MCF 10A (cell line): ENCODE measurements at regions not wholly inside any gene's neighbourhood (a gene's known extent, or its start where the extent isn't known, plus 50 kb on each side); places are given as distances from the start of the nearest gene placed in this dataset.

Experiments
- BruUV-seq: library from RNA; stranded (reverse); fragments of 400-500 nt; replicated peaks from 2 replicates; lab custom pipeline; 2021; lab: Mats Ljungman, UMichigan
- CTCF ChIA-PET: fragments of 300-600 bp; sonication (Branson Sonifier 250); formaldehyde crosslinking; extraction: SDS; loops from one replicate; lab custom pipeline; 2021; ENCODE audit warnings: antibody characterized with exemption, inconsistent platforms; lab: Yijun Ruan, JAX
- POLR2A ChIA-PET: fragments of 300-600, 350-650 bp; sonication (Branson Sonifier 250); formaldehyde crosslinking; extraction: SDS; loops from one replicate; lab custom pipeline; 2020; ENCODE audit warnings: antibody characterized with exemption, inconsistent platforms; lab: Yijun Ruan, JAX
- DNase-seq: peaks from one replicate; pipeline ENCODE4 v3.0.0-alpha.2; 2018; ENCODE audit not compliant: unreplicated experiment
- H3K27ac Mint-ChIP-seq: one replicate; pipeline ENCODE4 v1.8.0; 2022; ENCODE audit warnings: mild to moderate bottlenecking, low read depth, mixed read lengths; ENCODE audit not compliant: unreplicated experiment
- H3K27me3 Mint-ChIP-seq: one replicate; pipeline ENCODE4 v1.8.0; 2022; ENCODE audit warnings: mixed read lengths; ENCODE audit not compliant: insufficient read depth, unreplicated experiment
- H3K36me3 Mint-ChIP-seq: one replicate; pipeline ENCODE4 v1.8.0; 2022; ENCODE audit warnings: mild to moderate bottlenecking, moderate library complexity, mixed read lengths; ENCODE audit not compliant: insufficient read depth, unreplicated experiment
- H3K4me1 Mint-ChIP-seq: one replicate; pipeline ENCODE4 v1.8.0; 2022; ENCODE audit warnings: mixed read lengths; ENCODE audit not compliant: insufficient read depth, unreplicated experiment
- H3K4me3 Mint-ChIP-seq: one replicate; pipeline ENCODE4 v1.8.0; 2022; ENCODE audit warnings: mild to moderate bottlenecking, moderate library complexity, mixed read lengths; ENCODE audit not compliant: unreplicated experiment
- H3K9me3 Mint-ChIP-seq: one replicate; pipeline ENCODE4 v1.8.0; 2022; ENCODE audit warnings: mixed read lengths; ENCODE audit not compliant: unreplicated experiment
- CTCF ChIP-seq: fragments of 200-600 bp; IDR thresholded peaks from one replicate; pipeline ENCODE4 v1.8.0; 2022; ENCODE audit warnings: antibody characterized with exemption, mild to moderate bottlenecking; ENCODE audit not compliant: unreplicated experiment
- intact Hi-C: fragments of 100-400 bp; cut with micrococcal nuclease; formaldehyde crosslinking; loops from 2 replicates; pipeline ENCODE4 v1.14.1; 2022

DNA sequence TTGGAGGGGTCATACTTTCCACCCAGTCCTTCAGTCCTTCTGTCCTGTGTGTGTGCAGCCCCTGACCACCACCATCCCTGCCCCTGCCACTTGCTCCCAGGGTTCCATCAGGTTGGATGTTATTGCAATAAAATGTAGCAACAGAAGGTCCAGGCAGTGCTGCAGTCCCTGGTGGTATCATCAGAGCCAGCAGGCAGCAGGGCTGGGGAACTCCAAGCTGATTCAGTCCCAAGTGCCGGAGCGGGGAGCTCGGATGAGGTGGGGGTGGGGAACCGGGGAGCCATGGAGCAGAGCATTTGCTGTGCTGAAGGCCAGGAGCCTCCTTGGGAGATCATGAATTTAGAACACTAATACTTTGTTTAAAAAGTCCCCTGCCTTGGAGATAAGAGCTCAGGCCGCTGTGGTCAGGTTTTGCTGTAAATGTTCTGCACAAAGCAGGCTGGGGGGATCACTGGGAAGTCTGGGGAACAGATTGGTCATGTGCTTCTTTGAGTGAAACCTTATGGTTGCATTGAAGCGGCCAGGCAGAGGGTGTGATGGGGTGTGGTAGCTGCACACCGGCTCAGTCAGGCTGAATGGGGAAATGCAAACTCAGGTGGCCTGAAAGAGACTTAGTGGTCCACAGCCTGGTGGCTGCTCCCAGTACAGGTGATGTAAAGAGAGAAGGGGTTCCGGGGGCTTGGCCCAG lies 225.9 kb downstream of the SEC14L1 start:
- Mint-ChIP-seq H3K4me3 (peak overlapping the region; percentile 54), H3K9me3 (no peaks in the 10 kb centered on the region), H3K36me3 (peaks cover 32% of the 10 kb centered on the region), H3K27ac (peak overlapping the region; percentile 97), H3K27me3 (no peaks in the 10 kb centered on the region), H3K4me1 (peaks cover 61% of the 10 kb centered on the region)
- no peak for TF ChIP-seq CTCF
- ChIA-PET POLR2A (interaction anchor here (0.6 to 2.0 kb wide), 7 partner anchors 45 to 251 kb away, joined by 3 to 18 read pairs (median 4); no protein-coding TSS in a partner anchor), CTCF (interaction anchor here (0.7 to 1.5 kb wide), 3 partner anchors 36 to 63 kb away, joined by 3 to 7 read pairs (median 4); no protein-coding TSS in a partner anchor)
- no peak for DNase-seq
- BruUV-seq = no TSS peak
- intact Hi-C loops = loop anchor here (5.0 kb wide), 1 partner anchor 41 kb away; no protein-coding TSS in a partner anchor

- peaks cover 44% of the 10 kb centered on the region for H3K4me1 Mint-ChIP-seq
- no peak overlapping the region for H3K27ac Mint-ChIP-seq
- intact Hi-C loops = loop anchor here (5.0 kb wide), 1 partner anchor 38 kb away; no protein-coding TSS in a partner anchor
- no peaks in the 10 kb centered on the region for H3K27me3 Mint-ChIP-seq
- BruUV-seq = no TSS peak
- peaks cover 27% of the 10 kb centered on the region for H3K36me3 Mint-ChIP-seq
- H3K9me3 Mint-ChIP-seq = no peaks in the 10 kb centered on the region
- CTCF ChIA-PET = interaction anchor here (0.6 to 1.6 kb wide), 2 partner anchors 45 to 60 kb away, joined by 5 read pairs; no protein-coding TSS in a partner anchor
- POLR2A ChIA-PET = no interaction called here
- H3K4me3 Mint-ChIP-seq = no peak overlapping the region
- no peak for DNase-seq
- TF ChIP-seq CTCF = no peak
These were observed 228.8 kb downstream of the SEC14L1 start for GRCh38 chr17:77369544-77369971.

DNA sequence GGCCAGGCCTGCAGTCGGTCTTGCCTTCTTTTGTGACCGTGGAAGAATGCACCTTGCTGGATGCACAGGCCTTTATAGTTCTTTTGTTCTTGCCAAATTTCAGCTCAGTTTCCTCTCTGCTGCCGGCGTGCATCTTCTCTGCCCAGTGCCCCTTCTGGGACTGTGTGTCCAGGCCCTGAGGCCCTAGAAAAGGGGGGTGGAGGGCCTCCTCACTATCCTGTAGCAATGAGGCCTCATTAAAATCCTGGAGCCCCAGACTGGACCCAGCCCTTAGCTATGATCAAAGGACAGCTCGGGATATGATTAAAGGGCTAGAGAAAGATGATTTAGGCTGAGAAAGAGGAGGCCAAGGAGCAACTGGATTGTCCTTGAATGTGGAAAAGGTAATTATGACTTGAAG lies 229.8 kb downstream of the SEC14L1 start:
- ChIA-PET POLR2A (interaction anchor here (0.8 kb wide), 1 partner anchor 16 kb away, joined by 3 read pairs; no protein-coding TSS in a partner anchor), CTCF (interaction anchor here (0.6 to 1.6 kb wide), 4 partner anchors 18 to 59 kb away, joined by 3 to 5 read pairs (median 4); no protein-coding TSS in a partner anchor)
- TF ChIP-seq CTCF = no peak
- Mint-ChIP-seq H3K9me3 (no peaks in the 10 kb centered on the region), H3K27me3 (no peaks in the 10 kb centered on the region), H3K4me1 (peaks cover 43% of the 10 kb centered on the region), H3K4me3 (no peak overlapping the region), H3K27ac (no peak overlapping the region), H3K36me3 (peaks cover 28% of the 10 kb centered on the region)
- no TSS peak for BruUV-seq
- DNase-seq = no peak
- intact Hi-C loops = no loop called here

DNA sequence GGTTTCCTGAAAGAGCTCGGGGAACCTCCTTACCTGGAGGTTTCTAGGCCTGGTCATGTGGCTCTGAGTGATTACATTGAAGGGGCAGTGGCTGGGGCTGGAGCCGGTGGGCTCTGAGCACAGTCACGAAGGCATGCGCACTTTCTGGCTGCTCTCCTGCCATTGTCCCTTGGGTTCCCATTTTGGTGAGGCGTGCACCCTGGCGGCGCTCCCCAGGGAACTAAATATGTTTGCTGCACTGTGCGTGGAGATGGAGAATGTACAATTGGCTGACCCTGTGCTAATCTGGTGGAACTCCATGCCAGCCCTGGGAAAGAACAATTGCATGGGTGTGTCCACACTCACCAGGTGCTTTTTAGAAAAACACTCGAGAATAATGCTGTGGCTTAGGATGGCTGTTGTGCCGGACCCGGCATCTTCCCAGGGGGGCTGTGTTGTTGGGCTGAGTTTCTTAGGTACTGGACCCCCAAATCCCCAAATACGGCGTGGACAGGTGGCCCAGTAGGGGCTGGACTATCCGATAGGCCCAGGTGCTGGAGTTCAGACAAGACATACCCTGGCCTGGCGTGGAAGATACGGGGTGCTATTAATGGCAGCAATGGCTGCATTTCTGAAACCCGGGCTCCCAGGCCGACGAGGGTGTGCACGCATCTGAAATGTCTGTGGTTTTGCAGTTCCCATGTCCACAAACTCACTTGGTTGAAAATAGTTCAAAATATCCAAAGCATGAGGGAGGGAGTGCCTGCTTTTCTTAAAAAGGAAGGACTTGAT lies 230.5 kb downstream of the SEC14L1 start:
- H3K4me3 Mint-ChIP-seq = no peak overlapping the region
- peaks cover 41% of the 10 kb centered on the region for H3K4me1 Mint-ChIP-seq
- no TSS peak for BruUV-seq
- H3K27ac Mint-ChIP-seq = no peak overlapping the region
- TF ChIP-seq CTCF = no peak
- ChIA-PET POLR2A (interaction anchor here (0.8 kb wide), 1 partner anchor 17 kb away, joined by 3 read pairs; no protein-coding TSS in a partner anchor), CTCF (interaction anchor here (0.6 to 1.6 kb wide), 3 partner anchors 17 to 58 kb away, joined by 3 to 5 read pairs (median 4); no protein-coding TSS in a partner anchor)
- no peaks in the 10 kb centered on the region for H3K9me3 Mint-ChIP-seq
- intact Hi-C loops = no loop called here
- no peaks in the 10 kb centered on the region for H3K27me3 Mint-ChIP-seq
- no peak for DNase-seq
- peaks cover 29% of the 10 kb centered on the region for H3K36me3 Mint-ChIP-seq
